ENCODE measurements at regions not wholly inside any gene's neighbourhood (a gene's known extent, or its start where the extent isn't known, plus 50 kb on each side); places are given as distances from the start of the nearest gene placed in this dataset.

DNA sequence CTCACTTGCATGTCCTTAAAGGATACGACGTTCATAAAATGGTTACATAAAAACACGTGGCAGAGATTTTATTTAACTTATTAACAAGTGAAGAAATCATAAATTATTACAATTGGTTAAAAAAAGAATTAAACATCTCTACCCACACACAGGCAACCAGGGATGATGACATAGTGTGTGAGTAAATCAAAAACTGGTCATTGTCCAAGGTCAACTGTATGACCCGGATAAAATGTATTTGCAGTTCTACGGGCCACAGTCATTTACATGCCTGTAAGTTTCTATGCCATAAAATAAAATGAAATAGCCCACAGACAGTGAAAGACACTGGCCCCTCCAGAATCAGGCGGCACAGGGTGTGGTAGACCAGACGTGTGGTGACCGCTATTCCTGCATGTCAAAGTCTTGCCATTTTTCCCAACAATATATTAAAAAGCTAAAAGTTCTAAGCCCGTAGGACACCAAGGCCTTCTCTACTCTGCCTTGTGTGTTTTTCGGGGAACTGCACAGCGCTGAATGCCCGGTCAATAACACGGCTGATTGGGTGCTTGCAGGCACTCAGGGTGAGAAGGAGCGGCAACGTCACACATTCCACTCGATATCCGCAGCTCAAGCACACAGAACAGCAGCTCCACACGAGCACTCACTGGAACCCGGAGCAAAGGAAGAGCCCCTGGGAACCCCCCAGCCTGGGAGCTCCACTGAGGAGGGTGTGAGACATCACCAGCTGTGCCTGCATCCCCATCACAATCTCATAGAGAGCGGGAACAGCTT is 143.3 kb upstream of the PPP2R2D start:
- intact Hi-C loops (cut with DNase I): no loop called here
- no peak for DNase-seq (ENCODE audit: missing footprints)
- ATAC-seq: no peak

DNA sequence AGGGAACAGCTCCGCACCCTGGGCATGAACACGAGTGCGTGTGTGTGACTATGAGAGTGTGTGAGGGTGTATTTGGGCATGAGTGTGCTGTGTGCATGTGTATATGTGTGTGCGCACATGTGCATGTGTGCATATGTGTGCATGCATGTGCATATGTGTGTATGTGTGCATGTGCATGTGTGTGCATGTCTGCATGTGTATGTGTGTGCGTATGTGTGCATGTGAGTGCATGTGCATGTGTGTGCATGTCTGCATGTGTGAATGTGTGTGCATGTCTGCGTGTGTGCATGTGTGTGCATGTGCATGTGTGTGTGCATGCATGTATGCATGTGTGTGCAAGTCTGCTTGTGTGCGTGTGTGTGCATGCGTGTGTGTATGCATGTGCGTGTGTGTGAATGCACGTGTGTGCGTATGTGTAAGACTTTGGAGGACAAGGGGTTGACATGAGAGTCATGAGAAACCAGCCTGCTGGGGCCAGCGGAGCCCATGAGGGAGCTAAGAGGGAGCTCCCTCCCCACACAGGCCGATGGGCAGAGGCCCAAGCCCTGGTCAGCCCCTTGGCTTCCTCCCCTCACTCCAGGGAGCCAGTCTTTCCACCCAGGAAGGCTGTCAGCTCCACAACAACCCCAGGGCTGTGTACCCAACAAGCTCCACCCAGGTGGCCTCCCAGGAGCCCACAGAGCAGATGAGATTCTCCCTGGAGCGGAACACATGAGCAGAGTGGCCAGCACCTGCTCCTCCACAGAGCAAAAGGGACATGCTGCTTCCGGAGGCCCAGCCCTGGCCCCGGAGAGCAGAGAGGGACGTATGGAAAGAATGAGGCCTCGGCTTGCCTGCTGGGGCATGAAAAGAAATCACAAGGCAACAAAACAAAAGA is 142.5 kb upstream of the PPP2R2D start:
- intact Hi-C loops (cut with DNase I): no loop called here
- DNase-seq (ENCODE audit: missing footprints) (no peak), ATAC-seq (peak; percentile 28)

DNA sequence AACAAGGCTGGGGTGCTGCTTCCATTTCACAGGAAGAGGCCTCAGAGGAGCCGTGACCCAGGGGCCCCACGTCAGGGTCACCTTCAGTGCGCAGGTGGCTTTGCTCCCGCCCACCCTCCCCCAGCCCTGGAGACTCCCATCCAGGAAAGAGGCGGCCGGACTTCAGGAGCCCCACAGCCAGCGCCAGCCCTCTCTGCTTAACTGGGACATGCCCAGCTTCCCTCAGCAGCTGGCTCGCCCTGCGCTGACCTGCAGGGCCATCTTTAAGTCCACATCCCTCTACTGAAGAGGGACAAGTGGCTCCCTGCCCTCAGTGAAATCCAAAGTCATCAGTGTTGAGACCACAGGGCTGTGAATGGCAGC is 141.9 kb upstream of the PPP2R2D start:
- DNase-seq (ENCODE audit: missing footprints) (no peak), ATAC-seq (no peak)
- intact Hi-C loops (cut with DNase I): no loop called here

DNA sequence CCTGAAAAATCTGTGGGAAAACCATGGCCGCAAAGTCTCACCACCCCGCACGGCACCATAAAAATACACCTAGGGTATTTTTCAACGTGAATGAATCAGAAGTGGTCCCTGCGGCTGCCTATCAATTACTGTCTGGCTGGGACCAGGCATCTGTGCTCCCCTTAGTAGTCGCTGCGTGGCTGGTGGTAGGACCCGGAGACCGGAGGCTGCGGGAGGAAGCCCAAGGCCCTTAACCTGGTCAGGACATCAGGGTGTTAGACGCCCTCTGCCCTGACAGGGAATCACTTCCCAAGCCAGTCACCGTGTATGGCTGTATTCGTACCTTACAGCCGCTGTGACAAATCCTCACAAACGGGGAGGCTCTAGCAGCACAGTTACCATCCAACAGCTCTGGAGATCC is 141.5 kb upstream of the PPP2R2D start:
- intact Hi-C loops (cut with DNase I): no loop called here
- ATAC-seq (no peak), DNase-seq (ENCODE audit: missing footprints) (no peak)

DNA sequence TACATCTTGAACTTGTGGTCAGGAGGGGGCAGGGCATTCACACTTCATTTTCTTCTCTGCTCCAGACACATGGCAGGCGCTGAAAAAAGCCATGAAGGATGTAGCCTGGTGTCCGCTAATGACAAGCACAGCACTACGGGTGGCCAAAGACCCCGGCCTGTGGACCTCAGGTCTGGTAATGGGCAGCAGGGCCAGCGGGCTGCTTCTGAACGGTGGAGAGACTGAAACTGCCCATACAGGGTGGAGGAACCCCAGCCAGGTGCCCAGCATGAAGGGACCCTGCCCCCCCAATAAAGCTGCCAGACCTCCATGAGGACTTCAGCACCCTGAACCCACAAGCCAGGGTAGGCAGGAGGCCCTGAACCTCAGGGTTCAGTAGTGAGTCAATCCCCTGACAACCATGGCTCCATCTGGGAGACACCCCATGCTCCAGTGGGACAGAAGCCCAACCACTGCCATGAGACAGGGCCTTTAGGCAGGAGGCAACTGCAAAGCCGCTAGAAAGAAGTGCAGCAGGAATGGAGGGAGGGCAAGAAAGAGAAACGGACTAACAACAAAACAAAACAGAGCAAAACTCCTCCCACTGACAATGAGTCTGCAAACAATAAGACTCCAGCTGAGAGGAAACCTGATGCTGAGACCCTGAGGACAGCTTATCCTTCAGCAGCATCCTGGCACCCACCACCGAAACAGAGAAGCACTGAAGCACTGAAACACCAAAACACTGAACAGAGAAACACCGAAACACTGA is 140.2 kb upstream of the PPP2R2D start:
- no peak for DNase-seq (ENCODE audit: missing footprints)
- no peak for ATAC-seq
- intact Hi-C loops (cut with DNase I): no loop called here

DNA sequence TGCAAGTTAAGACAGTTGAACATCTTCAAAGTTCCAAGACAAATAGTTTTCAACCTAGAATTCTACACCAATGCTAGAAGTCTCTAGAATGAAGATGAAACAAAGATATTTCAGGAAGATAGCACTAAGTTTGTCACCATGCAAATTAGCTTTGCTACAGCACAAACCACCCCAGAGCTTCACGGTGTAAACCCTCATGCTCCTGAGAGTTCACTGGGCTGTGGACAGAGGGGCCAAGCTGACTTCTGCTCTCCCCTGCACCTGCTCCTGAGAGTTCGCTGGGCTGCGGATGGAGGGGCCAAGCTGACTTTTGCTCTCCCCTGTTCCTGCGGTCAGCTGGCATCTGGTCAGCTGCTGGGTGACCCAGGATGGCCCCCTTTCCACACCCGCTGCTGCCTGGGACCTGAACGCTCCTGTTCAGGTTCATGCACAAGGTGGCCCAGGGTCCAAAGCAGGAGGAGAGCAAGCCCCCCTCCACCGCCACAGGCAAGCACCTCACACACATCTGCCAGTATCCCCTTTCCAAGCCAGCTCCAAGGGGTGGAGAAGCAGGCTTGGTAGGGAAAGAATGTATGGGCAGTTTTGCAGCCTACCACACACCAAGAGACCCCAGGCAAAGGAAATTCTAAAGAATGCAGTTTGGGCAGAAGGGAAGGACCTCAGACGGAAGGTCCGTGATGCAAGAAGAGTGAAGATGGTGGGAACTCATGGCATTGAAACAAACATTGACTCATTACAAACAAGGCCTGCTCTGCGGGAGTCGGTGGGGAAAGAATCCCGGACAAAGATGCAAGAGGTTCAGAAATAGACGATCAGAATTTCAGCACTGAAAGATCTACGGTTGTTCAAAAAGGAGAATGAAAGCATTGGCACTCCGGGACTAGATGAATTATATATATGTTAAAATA is 137.8 kb upstream of the PPP2R2D start:
- DNase-seq (ENCODE audit: missing footprints) (no peak), ATAC-seq (no peak)
- intact Hi-C loops (cut with DNase I): no loop called here

DNA sequence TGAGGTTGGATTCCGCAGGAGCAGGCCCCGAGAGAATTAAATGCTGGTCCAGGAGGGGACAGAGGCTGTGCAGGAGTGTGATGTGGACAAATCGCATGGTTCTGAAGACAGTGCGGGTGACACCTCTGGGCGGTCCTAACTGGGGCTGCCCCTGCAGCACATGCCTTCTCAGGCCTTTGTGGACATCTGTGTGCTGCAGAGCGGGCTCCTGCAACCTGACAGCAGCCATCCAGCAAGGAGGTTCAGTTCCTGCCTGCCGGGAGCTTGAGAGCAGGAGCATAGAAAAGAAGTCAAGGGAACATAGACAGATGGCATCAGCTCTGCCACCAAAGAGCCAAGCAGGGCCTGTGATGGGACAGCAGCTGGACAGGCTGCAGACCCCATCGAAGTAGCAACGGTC is 135.9 kb upstream of the PPP2R2D start:
- intact Hi-C loops (cut with DNase I): no loop called here
- DNase-seq (ENCODE audit: missing footprints): no peak
- no peak for ATAC-seq

DNA sequence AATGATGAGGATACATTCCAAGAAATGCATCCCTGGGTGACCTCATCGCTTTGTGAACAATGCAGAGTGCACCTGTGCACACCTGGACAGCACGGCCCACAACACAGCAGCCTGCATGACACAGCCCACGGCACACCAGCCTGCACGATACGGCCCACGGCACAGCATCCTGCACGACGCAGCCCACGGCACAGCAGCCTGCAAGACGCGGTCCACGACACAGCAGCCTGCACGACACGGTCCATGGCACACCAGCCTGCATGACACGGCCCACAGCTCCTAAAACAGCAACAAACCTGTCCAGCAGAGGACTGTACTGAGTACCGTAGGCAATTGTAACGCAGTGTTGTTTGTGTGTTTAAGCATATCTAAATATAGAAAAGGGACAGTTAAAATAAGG is 134.7 kb upstream of the PPP2R2D start:
- ATAC-seq (no peak), DNase-seq (ENCODE audit: missing footprints) (no peak)
- intact Hi-C loops (cut with DNase I): no loop called here

DNA sequence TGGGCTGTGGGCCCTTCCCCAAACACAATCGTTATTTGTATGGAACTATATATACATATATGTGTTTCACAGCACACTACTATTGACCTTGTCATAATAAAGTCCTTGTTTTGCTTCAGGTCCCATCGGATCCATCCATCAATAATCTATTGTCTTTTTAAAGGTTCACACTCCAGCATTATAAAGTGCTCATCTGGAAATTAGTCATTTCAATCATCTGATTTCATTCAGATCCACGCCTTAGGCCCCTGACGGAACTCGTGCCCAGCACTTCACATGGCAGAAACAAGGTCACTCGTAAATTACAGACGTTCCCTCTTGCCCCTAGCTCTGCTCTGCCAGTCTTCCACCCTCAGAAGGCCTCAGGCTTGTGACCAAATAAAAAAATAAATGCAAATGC is 133.1 kb upstream of the PPP2R2D start:
- DNase-seq (ENCODE audit: missing footprints): no peak

DNA sequence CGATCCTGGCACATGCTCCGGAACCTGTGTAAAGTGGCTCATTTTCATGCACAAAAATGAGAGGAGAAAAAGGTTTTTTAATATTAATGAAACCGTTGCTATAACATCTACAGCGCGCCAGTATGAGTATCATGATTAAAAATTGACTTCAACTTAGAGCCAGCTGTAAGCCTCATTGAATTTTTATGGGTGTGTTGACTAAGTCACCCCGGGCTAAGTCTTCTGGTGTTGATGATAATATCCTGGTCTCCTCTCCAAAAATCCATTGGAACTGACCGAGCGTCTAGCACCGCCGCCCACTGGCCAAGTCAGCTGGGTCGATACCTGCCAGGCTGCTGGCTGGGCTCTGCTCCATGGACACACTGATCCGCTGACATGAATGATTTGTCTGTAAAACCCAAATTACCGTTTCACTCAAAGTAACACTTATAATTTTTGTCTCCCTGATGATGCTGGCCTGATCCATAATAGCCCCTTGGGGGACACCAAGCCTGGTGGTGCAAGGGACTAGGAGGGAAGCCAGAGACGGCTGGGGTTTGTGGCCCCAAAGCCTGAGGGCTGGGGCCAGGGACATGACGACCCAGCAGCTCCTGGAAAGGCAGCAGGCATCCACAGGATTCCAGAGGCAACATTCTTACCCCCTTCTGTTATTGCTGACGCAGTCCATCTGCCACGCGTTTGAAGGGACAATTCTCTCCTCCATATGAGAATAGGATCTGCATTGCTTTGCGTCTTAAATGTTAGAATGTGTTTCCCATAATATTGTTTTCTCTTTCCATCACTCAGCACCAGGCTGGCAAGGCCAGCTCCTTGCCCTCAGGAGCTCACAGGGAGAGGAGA is 131.0 kb upstream of the PPP2R2D start:
- intact Hi-C loops (cut with DNase I): no loop called here
- ATAC-seq: no peak
- DNase-seq (ENCODE audit: missing footprints): no peak

More for the DNA sequence above, 133.1 kb upstream of the PPP2R2D start:
- intact Hi-C loops (cut with DNase I): no loop called here
- ATAC-seq: no peak

DNA sequence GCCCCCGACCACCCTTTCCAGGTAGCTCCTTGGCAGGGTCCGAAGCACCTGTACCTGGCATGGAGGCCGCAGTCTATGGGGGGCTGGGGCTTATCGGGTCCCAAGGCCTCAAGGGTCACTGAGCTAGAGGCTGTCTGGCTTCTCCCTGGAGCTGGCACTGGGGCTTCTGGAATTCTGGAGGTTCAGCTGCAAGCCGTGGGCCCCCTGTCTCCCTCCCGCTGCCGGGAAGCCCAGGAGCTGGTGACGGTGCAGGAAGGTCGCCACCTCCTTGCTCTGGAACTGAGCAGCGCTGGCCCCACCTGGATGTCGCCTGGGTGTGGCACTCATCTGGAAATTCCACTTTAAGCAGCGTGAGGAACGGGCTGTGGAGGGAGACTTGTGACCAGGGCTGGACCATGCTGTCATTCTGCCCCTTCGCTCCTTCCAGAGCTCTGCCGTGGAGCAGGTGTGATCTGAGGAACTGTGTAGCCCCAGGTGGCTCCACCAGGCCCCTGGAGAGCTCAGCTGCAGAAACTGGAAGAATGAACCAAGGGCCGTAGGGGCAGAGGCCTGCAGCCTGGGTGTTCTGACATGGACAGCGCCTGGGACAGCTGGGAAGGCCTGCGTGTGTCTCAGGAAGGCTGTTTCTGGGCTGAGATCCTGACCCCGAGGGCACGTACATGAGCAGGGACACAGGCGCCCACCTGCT is 129.7 kb upstream of the PPP2R2D start:
- intact Hi-C loops (cut with DNase I): no loop called here
- no peak for ATAC-seq
- DNase-seq (ENCODE audit: missing footprints): no peak

DNA sequence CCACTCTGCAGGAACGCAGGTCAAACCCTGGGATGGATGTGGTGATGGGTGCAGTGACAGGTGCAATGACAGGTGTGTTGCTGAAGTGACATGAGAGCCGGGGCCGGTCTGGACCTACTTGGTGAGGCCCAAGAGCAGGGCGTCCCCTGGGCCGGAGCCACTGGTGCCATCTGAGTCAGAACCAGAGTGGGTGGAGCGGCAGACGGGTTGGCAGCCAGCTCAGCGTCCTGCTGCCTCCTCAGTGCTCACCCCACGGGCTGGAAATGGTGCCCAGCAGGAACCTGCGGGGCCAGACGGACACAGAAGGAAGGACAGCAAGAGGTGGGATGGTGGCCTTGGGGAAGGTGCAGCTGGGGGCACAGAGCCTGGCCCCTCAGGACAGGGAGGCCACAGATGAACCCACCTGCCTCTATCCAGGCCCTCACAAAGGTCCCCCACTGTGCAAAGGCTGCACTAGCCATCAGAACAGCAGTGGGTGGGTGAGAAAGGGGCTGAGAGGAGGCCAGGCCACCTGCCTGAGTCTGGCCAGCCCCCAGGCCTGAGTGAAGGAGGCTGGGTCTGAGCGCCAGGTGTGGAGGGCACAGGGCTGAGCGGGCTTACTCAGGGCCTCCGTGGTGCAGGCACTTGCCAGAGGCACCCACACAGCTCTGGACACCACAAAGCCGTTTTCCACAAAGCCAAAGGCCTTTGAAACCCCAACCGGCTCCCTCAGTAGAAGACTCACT is 129.0 kb upstream of the PPP2R2D start:
- intact Hi-C loops (cut with DNase I): no loop called here
- ATAC-seq (no peak), DNase-seq (ENCODE audit: missing footprints) (no peak)

DNA sequence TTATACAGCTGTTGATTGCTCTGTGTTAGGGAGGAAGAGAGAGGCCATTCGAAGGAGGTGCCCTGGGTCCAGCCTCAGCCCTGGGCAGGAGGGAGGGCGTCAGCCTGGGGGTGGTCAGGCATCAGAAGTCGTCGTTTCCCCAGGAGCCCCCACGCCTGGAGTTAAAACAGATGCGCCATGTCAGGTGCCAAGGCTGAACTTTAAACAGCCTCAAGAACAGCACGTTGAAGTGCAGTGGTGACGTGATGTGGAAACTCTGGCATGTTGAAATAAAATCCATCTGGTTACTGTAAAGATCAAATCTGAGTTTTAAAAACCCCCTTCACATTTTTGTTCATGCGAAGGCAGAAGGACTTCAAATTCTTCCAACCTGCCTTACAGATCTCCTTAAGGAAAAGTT is 128.4 kb upstream of the PPP2R2D start:
- DNase-seq (ENCODE audit: missing footprints) (no peak), ATAC-seq (no peak)
- intact Hi-C loops (cut with DNase I): no loop called here

DNA sequence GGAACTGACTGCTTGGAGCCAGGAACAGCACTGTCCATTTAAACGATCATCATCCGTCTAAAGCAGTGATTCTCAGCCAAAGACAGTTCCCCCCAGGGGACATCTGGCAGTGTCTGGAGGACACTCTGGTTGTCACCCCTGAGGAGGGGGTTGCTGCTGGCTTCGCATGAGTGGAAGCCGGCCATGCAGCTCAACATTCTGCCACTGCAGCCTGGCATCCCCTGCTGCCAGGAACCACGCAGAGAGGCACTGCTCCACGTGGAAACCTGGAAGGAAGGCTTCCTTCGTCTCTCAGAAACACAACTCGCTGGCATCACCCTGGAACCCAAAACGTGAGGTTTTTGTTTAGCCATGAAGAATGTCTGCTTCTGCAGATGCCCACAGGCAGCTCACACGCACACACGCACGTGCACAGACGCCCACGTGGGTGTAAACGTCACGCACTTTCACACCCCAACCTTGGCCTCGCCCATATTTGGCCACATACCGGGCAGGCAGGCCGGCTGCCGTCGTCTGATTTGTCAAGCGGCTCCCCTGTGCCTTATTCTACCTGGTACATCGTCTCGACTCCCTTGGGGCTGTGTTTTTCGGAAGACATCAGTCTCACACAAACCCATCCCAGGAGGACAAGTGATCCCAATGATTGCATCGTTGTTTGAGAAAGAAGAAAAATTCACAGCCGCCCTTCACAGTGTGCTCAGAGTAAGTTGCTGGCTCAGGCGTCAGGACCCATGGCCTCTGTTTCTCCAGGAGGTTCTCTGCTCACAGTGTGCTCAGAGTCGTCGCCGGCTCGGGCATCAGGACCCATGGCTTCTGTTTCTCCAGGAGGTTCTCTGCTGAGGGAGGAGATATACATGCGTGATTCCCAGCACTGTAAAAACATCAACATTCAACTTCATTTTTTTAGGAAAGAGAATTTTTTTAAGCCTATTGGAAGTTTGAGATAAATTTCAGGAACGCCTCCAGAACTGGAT is 127.2 kb upstream of the PPP2R2D start:
- intact Hi-C loops (cut with DNase I): no loop called here
- no peak for DNase-seq (ENCODE audit: missing footprints)
- ATAC-seq: no peak

DNA sequence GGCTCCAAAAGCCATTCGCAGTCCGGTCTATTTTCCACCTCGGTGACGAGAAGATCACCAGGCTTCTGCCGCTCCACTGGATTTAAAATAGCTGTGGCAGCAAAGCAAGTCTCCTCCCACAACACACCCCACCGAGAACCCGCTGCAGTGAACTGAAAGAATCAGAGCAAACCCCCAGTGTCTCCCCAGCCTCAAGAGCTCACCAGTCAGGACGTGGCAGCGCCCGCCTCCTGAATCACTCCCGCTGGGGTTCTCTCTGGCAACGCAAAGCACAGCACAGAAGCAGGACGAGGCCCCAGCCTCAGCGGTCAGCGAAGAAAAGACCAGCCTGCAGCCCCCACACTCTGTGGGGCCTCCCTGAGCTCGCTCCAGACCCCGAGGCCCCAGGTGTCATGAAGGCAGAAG is 126.1 kb upstream of the PPP2R2D start:
- no peak for ATAC-seq
- intact Hi-C loops (cut with DNase I): no loop called here
- no peak for DNase-seq (ENCODE audit: missing footprints)

DNA sequence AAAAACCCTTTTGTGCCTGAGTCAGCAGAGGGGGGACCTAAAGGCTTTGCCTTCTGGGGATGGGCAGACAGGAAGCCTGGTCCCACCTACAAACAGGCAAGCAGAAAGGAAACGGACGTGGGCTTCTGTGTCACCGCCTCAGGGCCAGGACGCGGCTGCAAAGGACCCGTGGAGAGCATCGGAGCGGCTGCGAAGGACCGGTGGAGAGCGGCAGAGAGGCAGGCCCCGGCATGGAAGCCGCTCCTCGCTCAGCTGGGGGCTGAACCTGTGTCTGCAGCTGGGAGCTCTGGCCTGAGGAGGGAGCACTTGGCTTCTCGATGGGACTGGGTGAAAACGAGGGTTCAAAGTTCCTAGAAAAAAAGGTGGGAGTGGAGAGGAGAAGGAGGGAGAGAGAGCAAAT is 125.4 kb upstream of the PPP2R2D start:
- no peak for DNase-seq (ENCODE audit: missing footprints)
- intact Hi-C loops (cut with DNase I): no loop called here
- ATAC-seq: no peak
